SK-N-SH treated with all-trans-retinoic acid at 6 μM for 48 hours (cell line): ENCODE measurements at regions not wholly inside any gene's neighbourhood (a gene's known extent, or its start where the extent isn't known, plus 50 kb on each side); places are given as distances from the start of the nearest gene placed in this dataset.

Experiments used
- ARNTL ChIP-seq: fragments of 450-650 bp; formaldehyde crosslinking; IDR thresholded peaks from 2 replicates; pipeline ENCODE4 v1.5.0; 2020; ENCODE audit warnings: low read depth, mild to moderate bottlenecking, moderate library complexity, borderline replicate concordance
- CSRNP3 ChIP-seq: fragments of 250-450 bp; sonication (Bioruptor Pico); IDR thresholded peaks from 2 replicates; pipeline ENCODE4 v1.5.1; 2021; ENCODE audit warnings: mild to moderate bottlenecking, moderate library complexity
- ESRRG ChIP-seq: fragments of 250-450 bp; sonication (Bioruptor Pico); IDR thresholded peaks from 2 replicates; pipeline ENCODE4 v1.6.1; 2021; ENCODE audit warnings: mild to moderate bottlenecking
- PPARA ChIP-seq: fragments of 250-450 bp; sonication (Bioruptor Pico); IDR thresholded peaks from 2 replicates; pipeline ENCODE4 v1.5.0; 2020; ENCODE audit warnings: mild to moderate bottlenecking, borderline replicate concordance
- TSHZ2 ChIP-seq: fragments of 250-450 bp; sonication (Bioruptor Pico); IDR thresholded peaks from 2 replicates; pipeline ENCODE4 v1.5.0; 2020; ENCODE audit warnings: mild to moderate bottlenecking, moderate library complexity
- ZFP30 ChIP-seq: fragments of 450-650 bp; formaldehyde crosslinking; IDR thresholded peaks from 2 replicates; pipeline ENCODE4 v1.5.0; 2022; ENCODE audit warnings: mild to moderate bottlenecking, moderate library complexity

GRCh38 chr14:97840159-97840558 is 1043.0 kb downstream of the VRK1 start:
- TF ChIP-seq ZFP30 (CRISPR knock-in tag) (no peak), CSRNP3 (CRISPR knock-in tag) (no peak), PPARA (no peak), TSHZ2 (CRISPR knock-in tag) (no peak), ARNTL (no peak), ESRRG (no peak)
